Left colon (tissue), 2 donors: ENCODE measurements at regions not wholly inside any gene's neighbourhood (a gene's known extent, or its start where the extent isn't known, plus 50 kb on each side); places are given as distances from the start of the nearest gene placed in this dataset.

Experiments used
- ATAC-seq: fragments of 200-7000 bp; cut with Tn5 transposase; one replicate; pipeline ENCODE4 v1.9.1; 2020; ENCODE audit warnings: mild to moderate bottlenecking, moderate library complexity
- DNase-seq, 2 donors: peaks; one replicate each; pipeline ENCODE4 v3.0.0-alpha.2; 2020
- intact Hi-C, 2 donors: fragments of 100-400 bp; cut with DNase I in 1 of 2; cut with micrococcal nuclease in 1 of 2; formaldehyde crosslinking; loops; one replicate each; pipeline versions ENCODE4 v1.11.2 to v1.14.0; 2022; cut with DNase I, micrococcal nuclease
- donor health status: DM: no; HTN: no; CAD: no.
- donor health status: DM: yes; HTN: yes; CAD: no.

GRCh38 chr9:89811356-89811755 is 206.5 kb downstream of the GADD45G start:
- ATAC-seq (no peak), DNase-seq (no peak)
- intact Hi-C loops, result no loop called here

GRCh38 chr9:89811886-89812450 is 207.2 kb downstream of the GADD45G start:
- ATAC-seq (no peak), DNase-seq (no peak)
- intact Hi-C loops, result no loop called here

- intact Hi-C loops, result no loop called here
- DNase-seq, result no peak
- ATAC-seq, result no peak
Observed at GRCh38 chr9:89812556-89813181, 207.9 kb downstream of the GADD45G start.

- DNase-seq, result no peak
- intact Hi-C loops, result no loop called here
- ATAC-seq, result no peak
Observed at GRCh38 chr9:89813482-89813881, 208.7 kb downstream of the GADD45G start.

GRCh38 chr9:89814340-89815040 is 209.7 kb downstream of the GADD45G start:
- DNase-seq (no peak), ATAC-seq (no peak)

GRCh38 chr9:89815061-89815902 is 210.5 kb downstream of the GADD45G start:
- ATAC-seq, result no peak
- intact Hi-C loops, result no loop called here
- no peak for DNase-seq

More at GRCh38 chr9:89814340-89815040, 209.7 kb downstream of the GADD45G start:
- intact Hi-C loops, result no loop called here

GRCh38 chr9:89815903-89816573 is 211.2 kb downstream of the GADD45G start:
- peak; percentile 34 to 44 for DNase-seq
- ATAC-seq, result no peak
- intact Hi-C loops, result no loop called here

- ATAC-seq (no peak), DNase-seq (no peak)
- intact Hi-C loops, result no loop called here
Observed at GRCh38 chr9:89817151-89817950, 212.5 kb downstream of the GADD45G start.

- DNase-seq (no peak), ATAC-seq (no peak)
- intact Hi-C loops, result no loop called here
Observed at GRCh38 chr9:89820337-89820736, 215.5 kb downstream of the GADD45G start.

GRCh38 chr9:89821081-89821480 is 216.3 kb downstream of the GADD45G start:
- no peak for ATAC-seq
- no peak for DNase-seq
- intact Hi-C loops, result no loop called here

GRCh38 chr9:89822996-89823395 is 218.2 kb downstream of the GADD45G start:
- no peak for ATAC-seq
- intact Hi-C loops, result no loop called here
- no peak for DNase-seq

- intact Hi-C loops, result no loop called here
- ATAC-seq, result no peak
- no peak for DNase-seq
Observed at GRCh38 chr9:89825669-89826068, 220.9 kb downstream of the GADD45G start.

- ATAC-seq (no peak), DNase-seq (no peak)
- intact Hi-C loops, result no loop called here
Observed at GRCh38 chr9:89826186-89826585, 221.4 kb downstream of the GADD45G start.

GRCh38 chr9:89829346-89829745 is 224.5 kb downstream of the GADD45G start:
- DNase-seq (no peak), ATAC-seq (no peak)
- intact Hi-C loops, result no loop called here

GRCh38 chr9:89835666-89836065 is 230.9 kb downstream of the GADD45G start:
- DNase-seq (no peak), ATAC-seq (no peak)
- intact Hi-C loops, result no loop called here

GRCh38 chr9:89837162-89837933 is 232.5 kb downstream of the GADD45G start:
- intact Hi-C loops, result no loop called here
- DNase-seq, result no peak
- ATAC-seq, result no peak

- intact Hi-C loops, result no loop called here
- no peak for DNase-seq
- ATAC-seq, result no peak
Observed at GRCh38 chr9:89837934-89838310, 233.1 kb downstream of the GADD45G start.

- DNase-seq (no peak), ATAC-seq (no peak)
- intact Hi-C loops, result no loop called here
Observed at GRCh38 chr9:89838621-89839020, 233.8 kb downstream of the GADD45G start.
